SH-SY5Y (cell line): ENCODE measurements at regions not wholly inside any gene's neighbourhood (a gene's known extent, or its start where the extent isn't known, plus 50 kb on each side); places are given as distances from the start of the nearest gene placed in this dataset.

Source experiments
- GATA2 ChIP-seq: IDR thresholded peaks from 2 replicates; pipeline ENCODE4 v1.6.1; 2011; ENCODE audit warnings: mild to moderate bottlenecking, low read depth, low read length
- GATA3 ChIP-seq: IDR thresholded peaks from 2 replicates; pipeline ENCODE4 v1.6.1; 2011; ENCODE audit warnings: low read depth, mild to moderate bottlenecking, low read length, moderate library complexity

- TF ChIP-seq GATA2 = no peak
- TF ChIP-seq GATA3 = no peak
Measured at GRCh38 chr9:18046068-18046467, 427.9 kb upstream of the ADAMTSL1 start.
